Hepatic stellate cell (primary cell): ENCODE measurements at regions not wholly inside any gene's neighbourhood (a gene's known extent, or its start where the extent isn't known, plus 50 kb on each side); places are given as distances from the start of the nearest gene placed in this dataset.

Source experiments
- DNase-seq: peaks from one replicate; pipeline ENCODE4 v3.0.0; 2011; ENCODE audit warnings: low spot score

GRCh38 chr10:131774681-131775085 lies 126.1 kb upstream of the PPP2R2D start:
- DNase-seq: no peak

DNA sequence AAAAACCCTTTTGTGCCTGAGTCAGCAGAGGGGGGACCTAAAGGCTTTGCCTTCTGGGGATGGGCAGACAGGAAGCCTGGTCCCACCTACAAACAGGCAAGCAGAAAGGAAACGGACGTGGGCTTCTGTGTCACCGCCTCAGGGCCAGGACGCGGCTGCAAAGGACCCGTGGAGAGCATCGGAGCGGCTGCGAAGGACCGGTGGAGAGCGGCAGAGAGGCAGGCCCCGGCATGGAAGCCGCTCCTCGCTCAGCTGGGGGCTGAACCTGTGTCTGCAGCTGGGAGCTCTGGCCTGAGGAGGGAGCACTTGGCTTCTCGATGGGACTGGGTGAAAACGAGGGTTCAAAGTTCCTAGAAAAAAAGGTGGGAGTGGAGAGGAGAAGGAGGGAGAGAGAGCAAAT lies 125.4 kb upstream of the PPP2R2D start:
- no peak for DNase-seq

GRCh38 chr10:131775833-131776232 lies 125.0 kb upstream of the PPP2R2D start:
- no peak for DNase-seq

DNA sequence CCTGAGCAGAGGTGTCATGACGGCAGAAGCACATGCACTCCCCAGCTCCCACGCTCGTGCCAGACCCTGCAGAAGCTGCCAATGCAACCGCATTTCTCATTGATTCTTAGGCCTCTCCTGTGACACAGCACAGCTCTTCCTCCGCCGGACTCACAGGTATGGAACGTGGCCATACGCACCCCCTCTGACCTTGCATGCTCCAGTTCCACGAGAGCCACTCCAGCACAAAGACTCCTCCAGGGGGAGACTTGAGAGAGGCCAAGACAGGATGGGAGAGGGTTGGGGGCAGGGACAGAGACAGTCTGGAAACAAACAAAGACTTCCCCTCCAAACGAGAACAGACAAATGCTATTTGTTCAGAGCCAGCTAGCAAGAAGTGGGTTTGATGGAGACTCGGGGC lies 124.3 kb upstream of the PPP2R2D start:
- DNase-seq: no peak

DNA sequence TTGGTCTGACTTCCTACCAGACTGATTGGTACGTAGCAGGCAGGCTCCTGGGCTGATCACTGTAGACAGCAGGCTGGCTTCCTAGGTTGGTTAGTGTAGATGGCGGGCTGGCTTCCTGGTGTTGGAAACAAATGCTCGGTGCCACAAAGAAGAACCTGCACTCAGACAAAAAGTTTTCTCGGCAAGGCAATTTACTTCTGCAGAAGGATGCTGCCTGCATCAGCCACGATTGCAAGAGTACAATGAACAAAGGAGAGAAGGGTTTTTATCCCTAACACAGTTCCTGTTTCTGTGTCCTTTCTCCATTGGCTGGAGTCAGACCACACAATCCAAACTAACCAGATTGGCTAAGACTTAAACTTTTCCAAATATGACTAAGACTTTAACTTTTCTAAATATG lies 123.6 kb upstream of the PPP2R2D start:
- DNase-seq: no peak

DNA sequence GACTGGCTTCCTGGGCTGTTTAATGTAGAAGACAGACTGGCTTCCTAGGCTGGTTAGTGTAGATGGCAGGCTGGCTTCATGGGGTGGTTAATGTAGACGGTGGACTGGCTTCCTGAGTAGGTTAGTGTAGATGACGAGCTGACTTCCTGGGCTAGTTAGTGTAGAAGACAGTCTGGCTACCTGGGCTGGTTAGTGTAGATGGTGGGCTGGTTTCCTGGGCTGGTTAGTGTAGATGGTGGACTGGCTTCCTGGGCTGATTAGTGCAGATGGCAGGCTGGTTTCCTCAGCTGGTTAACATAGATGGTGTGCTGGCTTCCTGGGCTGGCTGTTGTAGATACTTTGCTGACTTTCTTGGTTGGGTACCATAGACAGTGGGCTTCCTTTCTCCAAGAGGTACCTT lies 122.9 kb upstream of the PPP2R2D start:
- no peak for DNase-seq

DNA sequence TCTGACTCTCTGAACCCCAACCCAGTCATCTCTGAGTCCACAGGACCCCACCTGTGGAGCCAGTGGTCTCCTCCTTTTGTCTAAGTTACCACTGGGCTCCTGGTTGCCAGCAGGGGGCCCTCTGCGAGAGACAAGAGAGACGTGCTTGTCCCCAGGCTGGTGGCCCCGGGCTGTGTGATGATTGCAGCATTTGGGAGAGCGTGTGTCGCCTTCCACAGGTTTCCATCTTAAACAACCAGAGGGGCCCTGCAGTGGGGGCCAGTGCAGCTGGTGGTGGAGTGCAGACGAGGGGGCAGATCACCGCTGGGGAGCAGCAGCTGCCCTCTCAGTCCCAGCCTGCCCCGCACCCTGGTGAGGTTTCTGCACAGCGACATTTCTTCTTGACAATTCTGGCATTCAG lies 122.4 kb upstream of the PPP2R2D start:
- no peak for DNase-seq

- DNase-seq: no peak
These were observed 122.0 kb upstream of the PPP2R2D start for GRCh38 chr10:131778842-131779241.

GRCh38 chr10:131779661-131780394 lies 121.0 kb upstream of the PPP2R2D start:
- DNase-seq: no peak

GRCh38 chr10:131781076-131781475 lies 119.7 kb upstream of the PPP2R2D start:
- no peak for DNase-seq

- no peak for DNase-seq
These were observed 119.0 kb upstream of the PPP2R2D start for GRCh38 chr10:131781791-131782190.

GRCh38 chr10:131784363-131785120 lies 116.3 kb upstream of the PPP2R2D start:
- DNase-seq: no peak

GRCh38 chr10:131785121-131785460 lies 115.7 kb upstream of the PPP2R2D start:
- DNase-seq: no peak

- no peak for DNase-seq
These were observed 113.8 kb upstream of the PPP2R2D start for GRCh38 chr10:131786756-131787605.

DNA sequence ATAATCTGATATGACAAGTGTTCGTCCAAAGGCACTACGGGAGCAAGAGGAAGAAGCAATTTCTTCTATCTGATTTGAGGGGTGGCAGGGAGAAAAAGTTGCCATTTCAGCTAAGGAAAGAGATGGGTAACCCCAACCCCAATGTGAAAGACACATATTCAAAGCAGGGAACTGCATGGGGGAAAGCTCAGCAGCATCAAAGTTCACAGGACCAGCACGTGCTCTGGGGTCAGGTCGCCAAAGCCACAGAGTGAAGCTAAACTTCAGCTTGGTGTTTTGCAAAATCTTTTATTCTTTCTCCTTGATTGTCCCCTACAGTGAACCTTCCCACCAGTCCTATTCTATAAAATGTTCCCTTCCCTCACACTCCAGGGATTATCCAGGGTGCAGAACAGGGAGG lies 112.8 kb upstream of the PPP2R2D start:
- no peak for DNase-seq

- DNase-seq: no peak
These were observed 112.4 kb upstream of the PPP2R2D start for GRCh38 chr10:131788386-131788785.

DNA sequence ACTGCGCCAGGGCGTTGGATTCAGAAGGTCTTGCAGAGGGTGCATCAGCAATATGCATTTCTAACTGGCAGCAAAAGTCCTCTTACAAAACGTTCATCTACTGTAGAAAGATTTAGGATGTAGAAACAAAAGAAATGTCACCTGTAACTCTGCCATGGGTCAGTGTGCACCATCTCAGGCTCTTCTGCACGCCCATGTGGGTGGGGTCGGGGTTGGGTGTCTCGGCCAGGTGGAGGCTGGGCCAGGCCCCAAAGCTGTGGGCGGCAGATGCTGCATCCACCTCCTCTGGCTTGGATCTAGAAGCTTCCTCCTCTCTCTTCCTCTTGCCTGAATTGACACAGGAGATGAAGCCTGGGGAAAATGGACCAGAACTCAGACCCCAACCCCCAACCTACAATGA lies 111.3 kb upstream of the PPP2R2D start:
- no peak for DNase-seq

DNA sequence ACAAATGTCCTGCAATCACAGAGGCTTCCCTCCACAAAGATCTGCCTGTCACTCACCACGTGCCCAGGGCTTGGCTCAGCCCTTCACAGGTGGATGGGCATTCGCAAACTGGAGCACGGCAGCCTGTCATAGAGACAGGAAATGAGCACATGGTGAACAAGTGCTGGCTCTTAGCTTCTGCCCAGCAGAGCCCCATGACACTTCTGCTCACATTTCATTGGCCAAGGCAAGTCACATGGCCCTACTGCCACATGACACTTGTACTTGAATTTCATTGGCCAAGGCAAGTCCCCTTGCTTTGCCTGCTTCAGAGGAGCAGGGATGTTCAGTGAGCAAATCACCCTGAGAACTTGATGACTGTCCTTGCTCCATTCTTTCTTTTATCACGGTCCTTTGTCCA lies 110.8 kb upstream of the PPP2R2D start:
- DNase-seq: no peak

DNA sequence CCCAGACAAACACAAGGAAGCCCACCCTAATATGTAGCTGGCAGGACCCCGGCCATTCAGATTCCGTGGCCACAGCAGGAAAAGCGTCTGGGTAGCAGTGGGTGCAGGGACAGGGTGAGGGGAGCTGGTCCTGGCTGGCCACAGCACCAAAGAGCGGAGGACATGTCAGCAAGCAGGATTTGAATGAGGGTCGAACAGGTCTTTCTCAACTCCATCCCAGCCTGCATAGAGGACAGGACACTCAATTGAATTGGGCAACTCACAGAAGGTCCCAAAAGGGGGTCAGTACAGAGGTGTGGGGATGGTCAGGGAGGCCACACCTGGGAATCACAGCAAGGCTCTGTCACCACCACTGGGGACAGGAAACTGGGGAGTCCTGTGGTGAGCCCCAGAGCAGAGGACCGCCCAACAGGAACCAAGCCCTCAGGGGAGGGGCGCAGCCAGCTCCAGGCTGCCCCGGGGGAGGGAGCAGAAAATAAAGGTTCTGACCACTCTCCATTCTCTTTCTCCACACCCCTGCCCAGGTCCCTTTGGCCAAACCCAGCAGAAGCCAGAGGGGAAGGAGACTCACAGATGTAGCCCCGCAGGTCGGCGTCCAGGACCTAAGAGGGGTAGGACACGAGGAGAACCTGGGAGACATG lies 108.7 kb upstream of the PPP2R2D start:
- DNase-seq: no peak

DNA sequence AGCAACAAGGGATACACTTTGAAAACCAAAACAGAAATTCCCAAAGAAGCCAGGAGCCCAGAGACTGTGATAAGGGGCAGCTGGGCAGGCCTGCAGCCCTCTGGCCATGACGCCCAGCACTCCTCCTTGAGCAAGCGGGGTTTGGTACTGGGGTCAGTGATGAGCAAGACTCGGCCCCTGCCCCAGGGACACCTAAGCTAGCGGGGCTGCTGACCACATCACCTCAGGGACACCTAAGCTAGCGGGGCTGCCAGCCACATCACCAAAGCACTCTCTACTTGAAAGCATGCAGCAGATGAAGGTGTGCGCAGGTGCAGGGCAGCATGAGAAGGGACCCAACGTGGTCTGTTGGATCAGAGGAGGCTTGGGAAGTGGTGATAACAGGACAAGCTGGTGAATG lies 108.0 kb upstream of the PPP2R2D start:
- no peak for DNase-seq

- DNase-seq: no peak
These were observed 105.0 kb upstream of the PPP2R2D start for GRCh38 chr10:131795761-131796160.

DNA sequence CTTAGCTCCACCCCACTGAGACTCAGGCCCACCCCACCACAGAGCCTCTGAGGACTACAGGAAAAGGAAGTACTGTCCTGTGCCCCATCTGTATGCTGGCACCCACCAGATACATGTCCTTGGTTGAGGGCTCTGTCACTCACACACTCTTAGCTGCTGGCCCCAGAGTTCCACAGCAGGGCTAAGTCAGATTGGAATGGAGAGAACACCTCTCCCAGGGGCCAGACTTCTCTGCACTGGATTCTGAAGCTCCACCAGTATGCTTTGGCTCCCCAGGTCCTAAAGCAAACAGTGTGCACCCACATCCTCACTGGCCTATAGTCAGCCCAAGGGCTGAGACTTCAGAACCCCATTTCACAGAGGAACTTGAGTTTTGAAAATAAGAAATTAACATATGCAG lies 103.2 kb upstream of the PPP2R2D start:
- no peak for DNase-seq
